ENCODE measurements at regions not wholly inside any gene's neighbourhood (a gene's known extent, or its start where the extent isn't known, plus 50 kb on each side); places are given as distances from the start of the nearest gene placed in this dataset.
A peak's percentile ranks its signal among the peaks of the same experiment; 100 is the strongest.

DNA sequence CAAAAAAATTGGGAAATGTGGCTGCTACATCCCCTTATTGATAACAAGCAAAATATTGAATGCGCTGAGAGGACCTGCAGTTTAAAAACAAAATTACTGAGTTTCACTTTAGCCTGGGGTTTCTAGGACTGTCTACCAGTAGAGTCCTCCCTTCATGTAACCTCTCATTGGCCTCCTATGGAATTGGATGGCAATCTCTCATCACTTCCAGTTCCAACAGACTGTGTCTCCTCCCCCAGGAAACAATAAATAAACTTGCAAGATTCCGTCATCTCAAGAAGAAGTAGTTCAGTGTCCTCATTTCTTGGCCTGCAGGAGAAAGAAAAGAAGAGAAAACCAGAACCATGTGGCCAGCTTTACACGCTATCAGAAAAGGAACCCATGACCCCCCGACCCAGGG is 123.8 kb downstream of the TLE3 start:
- TF ChIP-seq, protein P1, sequence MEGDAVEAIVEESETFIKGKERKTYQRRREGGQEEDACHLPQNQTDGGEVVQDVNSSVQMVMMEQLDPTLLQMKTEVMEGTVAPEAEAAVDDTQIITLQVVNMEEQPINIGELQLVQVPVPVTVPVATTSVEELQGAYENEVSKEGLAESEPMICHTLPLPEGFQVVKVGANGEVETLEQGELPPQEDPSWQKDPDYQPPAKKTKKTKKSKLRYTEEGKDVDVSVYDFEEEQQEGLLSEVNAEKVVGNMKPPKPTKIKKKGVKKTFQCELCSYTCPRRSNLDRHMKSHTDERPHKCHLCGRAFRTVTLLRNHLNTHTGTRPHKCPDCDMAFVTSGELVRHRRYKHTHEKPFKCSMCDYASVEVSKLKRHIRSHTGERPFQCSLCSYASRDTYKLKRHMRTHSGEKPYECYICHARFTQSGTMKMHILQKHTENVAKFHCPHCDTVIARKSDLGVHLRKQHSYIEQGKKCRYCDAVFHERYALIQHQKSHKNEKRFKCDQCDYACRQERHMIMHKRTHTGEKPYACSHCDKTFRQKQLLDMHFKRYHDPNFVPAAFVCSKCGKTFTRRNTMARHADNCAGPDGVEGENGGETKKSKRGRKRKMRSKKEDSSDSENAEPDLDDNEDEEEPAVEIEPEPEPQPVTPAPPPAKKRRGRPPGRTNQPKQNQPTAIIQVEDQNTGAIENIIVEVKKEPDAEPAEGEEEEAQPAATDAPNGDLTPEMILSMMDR (conservative IDR thresholded peaks at IDR 0.05 in 1 of 2, IDR thresholded peaks at IDR 0.05 in 1 of 2; ENCODE audit: low read depth in 1 of 2, low read length in 2 of 2): no peak
- no peak for TF ChIP-seq EZH2 (IDR thresholded peaks at IDR 0.05; ENCODE audit: low read length, missing control alignments)
- DNase-seq (ENCODE audit: low read depth in 2 of 2): no peak

DNA sequence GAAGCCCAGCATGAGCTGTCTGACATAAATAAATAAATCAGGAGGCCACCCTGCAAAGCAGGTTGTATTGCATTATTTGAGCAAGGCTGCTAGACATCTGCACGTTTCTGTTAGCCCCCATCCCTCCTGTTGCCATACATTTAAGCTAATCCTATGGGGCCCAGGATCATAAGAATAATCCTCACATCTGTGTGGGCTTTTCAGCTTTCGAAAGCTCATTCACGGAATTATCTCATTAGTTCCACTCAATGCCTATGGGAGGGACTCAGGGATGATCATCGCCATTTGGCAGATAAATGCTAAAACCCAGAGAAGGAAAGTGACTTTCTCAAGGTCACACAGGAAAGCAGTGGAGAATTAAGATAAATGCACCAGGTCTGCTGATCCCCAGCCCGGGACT is 123.4 kb downstream of the TLE3 start:
- TF ChIP-seq, protein P1 (conservative IDR thresholded peaks at IDR 0.05 in 1 of 2, IDR thresholded peaks at IDR 0.05 in 1 of 2; ENCODE audit: low read depth in 1 of 2, low read length in 2 of 2): no peak
- Histone ChIP-seq H3K79me2 (ENCODE audit: control insufficient read depth, insufficient read depth, low read length) (no peaks in the 10 kb centered on the region), H3K27me3 (ENCODE audit: control insufficient read depth, insufficient read depth, low read length) (no peaks in the 10 kb centered on the region), H3K4me1 (ENCODE audit: control insufficient read depth, extremely low read depth, insufficient read depth, low read length) (no peaks in the 10 kb centered on the region), H3K36me3 (ENCODE audit: control insufficient read depth, insufficient read depth, low read length) (no peaks in the 10 kb centered on the region), H2AFZ (ENCODE audit: low read length) (no peak overlapping the region), H3K9ac (ENCODE audit: insufficient read depth, low read length) (no peak overlapping the region), H4K20me1 (ENCODE audit: control insufficient read depth, extremely low read depth, insufficient read depth, low read length) (no peaks in the 10 kb centered on the region), H3K9me3 (ENCODE audit: control insufficient read depth, insufficient read depth, low read depth, low read length) (no peaks in the 10 kb centered on the region), H3K4me3 (replicated peaks in 1 of 4; ENCODE audit: control extremely low read depth in 1 of 4, insufficient read depth in 1 of 4, low read depth in 3 of 4, low read length in 4 of 4) (no peak overlapping the region), H3K4me2 (ENCODE audit: extremely low read depth, insufficient read depth, low read length) (no peak overlapping the region), H3K27ac (ENCODE audit: insufficient read depth, low read length) (no peak overlapping the region)
- no peak for DNase-seq (ENCODE audit: low read depth in 2 of 2)

More for the DNA sequence above, 123.8 kb downstream of the TLE3 start:
- no peaks in the 10 kb centered on the region for H3K79me2 ChIP-seq (ENCODE audit: control insufficient read depth, insufficient read depth, low read length)
- no peaks in the 10 kb centered on the region for H3K27me3 ChIP-seq (ENCODE audit: control insufficient read depth, insufficient read depth, low read length)
- no peak overlapping the region for H3K9ac ChIP-seq (ENCODE audit: insufficient read depth, low read length)
- H3K4me1 ChIP-seq (ENCODE audit: control insufficient read depth, extremely low read depth, insufficient read depth, low read length): no peaks in the 10 kb centered on the region
- no peak overlapping the region for H3K4me2 ChIP-seq (ENCODE audit: extremely low read depth, insufficient read depth, low read length)
- no peak overlapping the region for H2AFZ ChIP-seq (ENCODE audit: low read length)
- no peaks in the 10 kb centered on the region for H3K9me3 ChIP-seq (ENCODE audit: control insufficient read depth, insufficient read depth, low read depth, low read length)
- H3K4me3 ChIP-seq (replicated peaks in 1 of 4; ENCODE audit: control extremely low read depth in 1 of 4, insufficient read depth in 1 of 4, low read depth in 3 of 4, low read length in 4 of 4): no peak overlapping the region
- H3K27ac ChIP-seq (ENCODE audit: insufficient read depth, low read length): no peak overlapping the region
- H3K36me3 ChIP-seq (ENCODE audit: control insufficient read depth, insufficient read depth, low read length): no peaks in the 10 kb centered on the region
- no peaks in the 10 kb centered on the region for H4K20me1 ChIP-seq (ENCODE audit: control insufficient read depth, extremely low read depth, insufficient read depth, low read length)

DNA sequence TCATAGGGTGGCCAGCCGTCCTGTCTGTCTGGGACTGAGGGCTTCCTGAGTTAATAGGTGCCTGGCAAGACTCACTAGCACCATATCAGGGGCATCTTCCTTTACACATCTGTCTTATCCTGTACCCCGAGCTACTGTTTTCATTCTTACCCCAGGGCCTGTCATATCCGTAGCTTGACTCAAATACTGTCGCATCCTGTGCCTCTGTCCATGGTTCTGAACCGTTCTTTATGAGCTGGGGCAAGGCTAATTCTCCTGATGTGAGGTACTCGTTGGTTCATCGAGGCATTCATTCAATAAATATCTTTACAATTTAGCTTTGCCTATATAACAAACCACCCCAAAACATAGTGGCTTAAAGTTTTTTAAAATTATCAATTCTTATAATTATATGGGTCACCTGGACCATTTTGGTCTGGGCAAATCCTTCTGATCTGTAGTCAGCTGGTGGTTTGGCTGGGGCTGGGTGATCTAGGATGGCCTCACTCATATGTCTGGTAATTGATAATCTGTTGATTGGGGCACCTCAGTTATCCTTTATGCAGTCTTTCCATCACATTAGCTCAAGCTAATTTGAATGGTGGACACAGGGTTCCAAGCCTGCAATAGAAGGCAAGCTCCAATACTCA is 121.2 kb downstream of the TLE3 start:
- Histone ChIP-seq H2AFZ (ENCODE audit: low read length) (no peak overlapping the region), H3K4me3 (replicated peaks in 1 of 4; ENCODE audit: control extremely low read depth in 1 of 4, insufficient read depth in 1 of 4, low read depth in 3 of 4, low read length in 4 of 4) (no peak overlapping the region), H3K79me2 (ENCODE audit: control insufficient read depth, insufficient read depth, low read length) (no peaks in the 10 kb centered on the region), H3K27me3 (ENCODE audit: control insufficient read depth, insufficient read depth, low read length) (no peaks in the 10 kb centered on the region), H3K36me3 (ENCODE audit: control insufficient read depth, insufficient read depth, low read length) (no peaks in the 10 kb centered on the region), H3K4me2 (ENCODE audit: extremely low read depth, insufficient read depth, low read length) (no peak overlapping the region), H3K9me3 (ENCODE audit: control insufficient read depth, insufficient read depth, low read depth, low read length) (no peaks in the 10 kb centered on the region), H3K4me1 (ENCODE audit: control insufficient read depth, extremely low read depth, insufficient read depth, low read length) (no peaks in the 10 kb centered on the region), H3K9ac (ENCODE audit: insufficient read depth, low read length) (no peak overlapping the region), H4K20me1 (ENCODE audit: control insufficient read depth, extremely low read depth, insufficient read depth, low read length) (no peaks in the 10 kb centered on the region), H3K27ac (ENCODE audit: insufficient read depth, low read length) (no peak overlapping the region)
- no peak for TF ChIP-seq EZH2 (IDR thresholded peaks at IDR 0.05; ENCODE audit: low read length, missing control alignments)
- TF ChIP-seq, protein P1 (conservative IDR thresholded peaks at IDR 0.05 in 1 of 2, IDR thresholded peaks at IDR 0.05 in 1 of 2; ENCODE audit: low read depth in 1 of 2, low read length in 2 of 2): no peak
- DNase-seq (ENCODE audit: low read depth in 2 of 2): peak; percentile 34 to 53
